ENCODE measurements at regions not wholly inside any gene's neighbourhood (a gene's known extent, or its start where the extent isn't known, plus 50 kb on each side); places are given as distances from the start of the nearest gene placed in this dataset.

- Histone ChIP-seq H4K20me1 (ENCODE audit: insufficient read depth, poor library complexity, severe bottlenecking) (no peaks in the 10 kb centered on the region), H3K4me2 (no peak overlapping the region), H3K27me3 (no peaks in the 10 kb centered on the region), H3K9me3 (ENCODE audit: low read depth) (no peaks in the 10 kb centered on the region), H3K79me2 (no peaks in the 10 kb centered on the region), H3K4me1 (ENCODE audit: insufficient read depth) (peaks cover 20% of the 10 kb centered on the region), H3K27ac (no peak overlapping the region), H3K9me2 (replicated peaks; ENCODE audit: insufficient read depth) (no peaks in the 10 kb centered on the region), H3K36me3 (replicated peaks; ENCODE audit: insufficient read depth, low read depth) (no peaks in the 10 kb centered on the region), H2AFZ (no peak overlapping the region), H3K4me3 (no peak overlapping the region)
- DNase-seq (ENCODE audit: low spot score), result no peak
- TF ChIP-seq EZH2 (IDR thresholded peaks at IDR 0.05; ENCODE audit: borderline replicate concordance), result no peak
- TF ChIP-seq EZH2phosphoT487 (IDR thresholded peaks at IDR 0.05; ENCODE audit: low read depth, severe bottlenecking, unreplicated experiment), result no peak
- no peak for TF ChIP-seq CTCF (IDR thresholded peaks at IDR 0.05; ENCODE audit: poor library complexity)
- 78% methylated on average over 4 of the region's 4 CpGs for WGBS (ENCODE audit: low lambda C conversion rate, missing lambda C conversion rate)
Observed at GRCh38 chr5:74945561-74946165, 79.5 kb upstream of the FAM169A start.

GRCh38 chr5:74943905-74944304 is 77.7 kb upstream of the FAM169A start:
- Histone ChIP-seq H3K9me2 (replicated peaks; ENCODE audit: insufficient read depth) (no peaks in the 10 kb centered on the region), H3K4me1 (ENCODE audit: insufficient read depth) (peaks cover 19% of the 10 kb centered on the region), H4K20me1 (ENCODE audit: insufficient read depth, poor library complexity, severe bottlenecking) (no peaks in the 10 kb centered on the region), H3K27ac (no peak overlapping the region), H2AFZ (no peak overlapping the region), H3K36me3 (replicated peaks; ENCODE audit: insufficient read depth, low read depth) (no peaks in the 10 kb centered on the region), H3K4me3 (no peak overlapping the region), H3K27me3 (no peaks in the 10 kb centered on the region), H3K9me3 (ENCODE audit: low read depth) (no peaks in the 10 kb centered on the region), H3K79me2 (no peaks in the 10 kb centered on the region), H3K4me2 (no peak overlapping the region)
- no peak for DNase-seq (ENCODE audit: low spot score)
- TF ChIP-seq CTCF (IDR thresholded peaks at IDR 0.05; ENCODE audit: poor library complexity), result peak; percentile 22
- TF ChIP-seq EZH2 (IDR thresholded peaks at IDR 0.05; ENCODE audit: borderline replicate concordance), result no peak
- no peak for TF ChIP-seq EZH2phosphoT487 (IDR thresholded peaks at IDR 0.05; ENCODE audit: low read depth, severe bottlenecking, unreplicated experiment)
- WGBS (ENCODE audit: low lambda C conversion rate, missing lambda C conversion rate), result 50% methylated on average over 2 of the region's 2 CpGs

GRCh38 chr5:74942622-74943286 is 76.6 kb upstream of the FAM169A start:
- Histone ChIP-seq H3K27me3 (no peaks in the 10 kb centered on the region), H3K9me3 (ENCODE audit: low read depth) (no peaks in the 10 kb centered on the region)

More at GRCh38 chr5:74942622-74943286, 76.6 kb upstream of the FAM169A start:
- 92% methylated on average over 10 of the region's 10 CpGs for WGBS (ENCODE audit: low lambda C conversion rate, missing lambda C conversion rate)
- H4K20me1 ChIP-seq (ENCODE audit: insufficient read depth, poor library complexity, severe bottlenecking), result no peaks in the 10 kb centered on the region
- H3K4me3 ChIP-seq, result no peak overlapping the region
- H3K4me1 ChIP-seq (ENCODE audit: insufficient read depth), result peaks cover 9% of the 10 kb centered on the region
- no peak overlapping the region for H2AFZ ChIP-seq
- H3K79me2 ChIP-seq, result no peaks in the 10 kb centered on the region
- no peaks in the 10 kb centered on the region for H3K36me3 ChIP-seq (replicated peaks; ENCODE audit: insufficient read depth, low read depth)
- TF ChIP-seq EZH2phosphoT487 (IDR thresholded peaks at IDR 0.05; ENCODE audit: low read depth, severe bottlenecking, unreplicated experiment), result no peak
- no peak for TF ChIP-seq CTCF (IDR thresholded peaks at IDR 0.05; ENCODE audit: poor library complexity)
- no peak for TF ChIP-seq EZH2 (IDR thresholded peaks at IDR 0.05; ENCODE audit: borderline replicate concordance)
- DNase-seq (ENCODE audit: low spot score), result no peak
- no peak overlapping the region for H3K27ac ChIP-seq
- H3K9me2 ChIP-seq (replicated peaks; ENCODE audit: insufficient read depth), result no peaks in the 10 kb centered on the region
- H3K4me2 ChIP-seq, result no peak overlapping the region
